Midbrain (tissue), 1 donor: ENCODE measurements at regions not wholly inside any gene's neighbourhood (a gene's known extent, or its start where the extent isn't known, plus 50 kb on each side); places are given as distances from the start of the nearest gene placed in this dataset.

Source experiments
- DNase-seq: peaks from one replicate; lab custom pipeline; 2025; lab: John Stamatoyannopoulos, UW

GRCh38 chr12:107347261-107347660 is 253.9 kb upstream of the CRY1 start:
- no peak for DNase-seq

GRCh38 chr12:107349008-107349747 is 255.8 kb upstream of the CRY1 start:
- DNase-seq: peak; percentile 23

- DNase-seq: no peak
Measured at GRCh38 chr12:107349839-107350238, 256.5 kb upstream of the CRY1 start.

GRCh38 chr12:107351109-107351508 is 257.8 kb upstream of the CRY1 start:
- no peak for DNase-seq

GRCh38 chr12:107351713-107352112 is 258.4 kb upstream of the CRY1 start:
- no peak for DNase-seq

GRCh38 chr12:107352347-107353081 is 259.2 kb upstream of the CRY1 start:
- no peak for DNase-seq

GRCh38 chr12:107353312-107353711 is 260.0 kb upstream of the CRY1 start:
- DNase-seq: no peak

GRCh38 chr12:107355004-107355565 is 261.7 kb upstream of the CRY1 start:
- DNase-seq: no peak

GRCh38 chr12:107355612-107356011 is 262.3 kb upstream of the CRY1 start:
- no peak for DNase-seq

- no peak for DNase-seq
Measured at GRCh38 chr12:107356266-107356936, 263.1 kb upstream of the CRY1 start.

GRCh38 chr12:107356937-107357295 is 263.6 kb upstream of the CRY1 start:
- no peak for DNase-seq

GRCh38 chr12:107359382-107359781 is 266.0 kb upstream of the CRY1 start:
- no peak for DNase-seq

GRCh38 chr12:107360033-107360432 is 266.7 kb upstream of the CRY1 start:
- no peak for DNase-seq

GRCh38 chr12:107360482-107360881 is 267.1 kb upstream of the CRY1 start:
- DNase-seq: no peak

GRCh38 chr12:107361970-107362369 is 268.6 kb upstream of the CRY1 start:
- DNase-seq: no peak

GRCh38 chr12:107362960-107363359 is 269.6 kb upstream of the CRY1 start:
- DNase-seq: no peak

- no peak for DNase-seq
Measured at GRCh38 chr12:107364875-107365518, 271.6 kb upstream of the CRY1 start.

GRCh38 chr12:107365703-107366102 is 272.4 kb upstream of the CRY1 start:
- no peak for DNase-seq

- DNase-seq: no peak
Measured at GRCh38 chr12:107366322-107366721, 273.0 kb upstream of the CRY1 start.

- no peak for DNase-seq
Measured at GRCh38 chr12:107368586-107368985, 275.2 kb upstream of the CRY1 start.

GRCh38 chr12:107369006-107369405 is 275.7 kb upstream of the CRY1 start:
- no peak for DNase-seq

- no peak for DNase-seq
Measured at GRCh38 chr12:107369679-107370078, 276.3 kb upstream of the CRY1 start.
